ENCODE measurements at regions not wholly inside any gene's neighbourhood (a gene's known extent, or its start where the extent isn't known, plus 50 kb on each side); places are given as distances from the start of the nearest gene placed in this dataset.
"Not testable (repeated sequence)": the region's sequence is repeated elsewhere in the genome, so short reads cannot be mapped to it uniquely, and the experiment has no call there.

GRCh38 chr12:47312147-47312546 lies 232.4 kb upstream of the AMIGO2 start:
- Histone ChIP-seq H3K9me3 (replicated peaks in 1 of 11) (0 out of 22 replicates have a peak, but pooled peaks cover 0 to under 1% (median 0%) of the 10 kb centered on the region in 11 experiments), H3K36me3 (no peaks in the 10 kb centered on the region), H3K9ac (no peak overlapping the region), H3K27ac (no peak overlapping the region), H3K4me3 (no peak overlapping the region), H3K4me1 (peaks cover 12 to 70% (median 24%) of the 10 kb centered on the region in 10 experiments), H3K4me2 (peak overlapping the region in 2 of 11 experiments; percentile 35 to 70; a peak in 1 of 22 replicates), H4K20me1 (no peaks in the 10 kb centered on the region), H3K27me3 (no peaks in the 10 kb centered on the region)
- TF ChIP-seq Cebpa-rat (IDR thresholded peaks at IDR 0.05), result no peak

- H3K4me2 ChIP-seq, result no peak overlapping the region
- no peak overlapping the region for H3K27ac ChIP-seq
- peak in 2 of 11 experiments; percentile 6 to 11; a peak in 1 of 22 replicates for TF ChIP-seq Cebpa-rat (IDR thresholded peaks at IDR 0.05)
- H4K20me1 ChIP-seq, result no peaks in the 10 kb centered on the region
- H3K9me3 ChIP-seq (replicated peaks in 1 of 11), result peaks cover under 1 to 6% (median 4%) of the 10 kb centered on the region in 11 experiments; a peak in 14 of 22 replicates
- H3K4me3 ChIP-seq, result no peak overlapping the region
- no peaks in the 10 kb centered on the region for H3K27me3 ChIP-seq
- no peak overlapping the region for H3K9ac ChIP-seq
- no peaks in the 10 kb centered on the region for H3K36me3 ChIP-seq
- peaks cover 11 to 68% (median 22%) of the 10 kb centered on the region in 10 experiments for H3K4me1 ChIP-seq
Observed at GRCh38 chr12:47311568-47311967, 231.8 kb upstream of the AMIGO2 start.

DNA sequence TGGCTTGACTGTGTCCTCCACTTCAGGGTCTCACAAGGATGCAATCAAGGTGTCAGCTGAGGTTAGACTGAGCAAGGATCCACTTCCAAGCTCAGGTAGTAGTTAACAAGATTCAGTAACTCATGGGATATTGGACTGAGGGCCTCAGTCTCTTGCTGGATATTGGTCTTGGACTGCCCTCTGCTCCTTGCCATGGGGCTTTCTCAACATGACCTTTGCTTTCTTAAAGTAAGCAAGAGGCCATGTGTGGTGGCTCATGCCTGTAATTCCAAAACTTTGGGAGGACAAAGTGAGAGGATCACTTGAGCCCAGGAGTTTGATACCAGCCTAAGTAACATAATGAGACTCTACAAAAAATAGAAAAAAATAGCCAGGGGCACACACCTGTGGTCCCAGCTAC lies 231.3 kb upstream of the AMIGO2 start:
- no peak for TF ChIP-seq Cebpa-rat (IDR thresholded peaks at IDR 0.05)
- no peak overlapping the region for H3K9ac ChIP-seq
- no peaks in the 10 kb centered on the region for H3K36me3 ChIP-seq
- no peaks in the 10 kb centered on the region for H4K20me1 ChIP-seq
- H3K27me3 ChIP-seq, result no peaks in the 10 kb centered on the region
- H3K27ac ChIP-seq, result no peak overlapping the region
- H3K4me3 ChIP-seq, result no peak overlapping the region
- peaks cover 10 to 63% (median 20%) of the 10 kb centered on the region in 10 experiments for H3K4me1 ChIP-seq
- peaks cover 6 to 11% (median 10%) of the 10 kb centered on the region in 11 experiments; a peak in 17 of 22 replicates for H3K9me3 ChIP-seq (replicated peaks in 1 of 11)
- H3K4me2 ChIP-seq, result no peak overlapping the region

GRCh38 chr12:47308672-47309071 lies 228.9 kb upstream of the AMIGO2 start:
- no peak for TF ChIP-seq Cebpa-rat (IDR thresholded peaks at IDR 0.05)
- no peaks in the 10 kb centered on the region for H3K36me3 ChIP-seq
- no peak overlapping the region for H3K4me2 ChIP-seq
- no peak overlapping the region for H3K27ac ChIP-seq
- no peaks in the 10 kb centered on the region for H4K20me1 ChIP-seq
- H3K27me3 ChIP-seq, result no peaks in the 10 kb centered on the region
- no peak overlapping the region for H3K9ac ChIP-seq
- no peak overlapping the region for H3K4me3 ChIP-seq
- peaks cover 9 to 20% (median 15%) of the 10 kb centered on the region in 11 experiments; a peak in 17 of 22 replicates for H3K9me3 ChIP-seq (replicated peaks in 1 of 11)
- peaks cover 10 to 41% (median 20%) of the 10 kb centered on the region in 10 experiments for H3K4me1 ChIP-seq

DNA sequence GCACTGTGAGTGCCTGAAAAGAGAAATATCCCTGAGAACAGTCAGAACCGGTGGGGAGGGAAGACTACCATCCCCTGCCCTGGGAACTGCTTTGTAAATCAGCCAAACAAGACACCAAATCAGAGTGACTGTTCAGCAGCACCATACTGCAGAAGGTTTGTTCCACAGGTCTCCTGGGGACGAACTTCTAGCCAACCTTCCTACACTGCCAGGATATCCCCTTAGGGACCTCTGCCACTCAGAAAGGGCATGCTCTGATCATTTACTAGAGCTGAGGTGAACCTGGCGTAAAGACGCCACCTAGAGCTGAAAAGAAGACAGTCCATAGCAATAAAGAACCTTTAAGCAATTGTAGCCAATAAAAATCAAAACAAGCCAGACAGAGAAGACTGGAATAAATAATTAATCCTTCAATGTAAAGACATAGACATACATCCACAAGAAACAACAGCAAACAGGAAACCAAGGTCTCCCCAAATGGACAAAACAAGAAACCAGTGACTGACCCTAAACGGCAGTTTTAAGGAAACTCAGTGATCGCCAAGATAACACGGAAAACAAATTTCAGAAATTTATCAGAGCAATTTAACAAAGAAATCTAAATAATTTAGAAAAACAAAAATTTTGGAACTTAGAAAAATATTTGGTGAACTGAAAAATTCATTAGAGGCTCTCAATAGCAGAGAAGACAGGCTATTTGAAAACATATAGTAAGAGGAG lies 228.1 kb upstream of the AMIGO2 start:
- no peak for TF ChIP-seq Cebpa-rat (IDR thresholded peaks at IDR 0.05)
- Histone ChIP-seq H3K4me3 (no peak overlapping the region), H3K4me1 (peaks cover 10 to 33% (median 14%) of the 10 kb centered on the region in 10 experiments), H4K20me1 (no peaks in the 10 kb centered on the region), H3K4me2 (peak overlapping the region; percentile 33 to 71 (median 49)), H3K27me3 (no peaks in the 10 kb centered on the region), H3K9me3 (replicated peaks in 1 of 11) (peaks cover 9 to 20% (median 15%) of the 10 kb centered on the region in 11 experiments; a peak in 17 of 22 replicates), H3K36me3 (no peaks in the 10 kb centered on the region), H3K27ac (no peak overlapping the region; a peak in 1 of 22 replicates), H3K9ac (peak overlapping the region in 1 of 11 experiments; percentile 29; a peak in 1 of 22 replicates)

GRCh38 chr12:47306773-47307679 lies 227.3 kb upstream of the AMIGO2 start:
- Histone ChIP-seq H3K4me2 (peak overlapping the region; percentile 33 to 71 (median 49)), H3K9me3 (replicated peaks in 1 of 11) (peaks cover 9 to 20% (median 15%) of the 10 kb centered on the region in 11 experiments; a peak in 17 of 22 replicates), H3K9ac (peak overlapping the region in 1 of 11 experiments; percentile 29; a peak in 1 of 22 replicates), H3K4me1 (peaks cover 9 to 27% (median 12%) of the 10 kb centered on the region in 10 experiments)
- not testable (repeated sequence) for H3K27me3 ChIP-seq, H3K36me3 ChIP-seq, H3K27ac ChIP-seq, H3K4me3 ChIP-seq, H4K20me1 ChIP-seq

DNA sequence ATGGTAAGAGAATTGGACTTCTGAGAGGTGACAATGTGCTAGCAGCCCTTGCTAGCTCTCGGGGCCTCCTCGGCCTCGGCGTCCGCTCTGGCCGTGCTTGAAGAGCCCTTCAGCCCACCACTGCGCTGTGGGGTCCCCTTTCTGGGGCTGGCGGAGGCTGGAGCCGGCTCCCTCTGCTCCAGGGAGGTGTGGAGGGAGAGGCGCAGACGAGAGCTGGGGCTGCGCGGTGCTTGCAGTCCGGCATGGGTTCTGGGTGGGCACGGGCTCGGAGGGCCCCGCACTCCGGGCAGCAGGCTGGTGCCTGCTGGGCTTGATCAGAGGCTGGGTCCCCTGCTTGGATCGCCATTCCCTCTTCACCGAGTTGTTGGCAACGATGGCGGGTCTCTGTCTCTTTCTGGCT lies 226.4 kb upstream of the AMIGO2 start:
- H3K9me3 ChIP-seq (replicated peaks in 1 of 11), result peaks cover 9 to 20% (median 15%) of the 10 kb centered on the region in 11 experiments; a peak in 17 of 22 replicates
- no peak overlapping the region for H3K27ac ChIP-seq
- no peak overlapping the region for H3K4me2 ChIP-seq
- peaks cover 9 to 27% (median 12%) of the 10 kb centered on the region in 10 experiments for H3K4me1 ChIP-seq
- no peaks in the 10 kb centered on the region for H4K20me1 ChIP-seq
- TF ChIP-seq Cebpa-rat (IDR thresholded peaks at IDR 0.05), result no peak
- no peaks in the 10 kb centered on the region for H3K27me3 ChIP-seq
- H3K36me3 ChIP-seq, result no peaks in the 10 kb centered on the region
- H3K9ac ChIP-seq, result no peak overlapping the region
- H3K4me3 ChIP-seq, result no peak overlapping the region

GRCh38 chr12:47305464-47305863 lies 225.7 kb upstream of the AMIGO2 start:
- Histone ChIP-seq H3K9me3 (replicated peaks in 1 of 11) (peaks cover 9 to 20% (median 15%) of the 10 kb centered on the region in 11 experiments; a peak in 17 of 22 replicates), H3K4me2 (no peak overlapping the region), H4K20me1 (no peaks in the 10 kb centered on the region), H3K4me3 (no peak overlapping the region), H3K9ac (no peak overlapping the region), H3K27ac (no peak overlapping the region), H3K36me3 (no peaks in the 10 kb centered on the region), H3K4me1 (peaks cover 9 to 27% (median 12%) of the 10 kb centered on the region in 10 experiments), H3K27me3 (no peaks in the 10 kb centered on the region)
- no peak for TF ChIP-seq Cebpa-rat (IDR thresholded peaks at IDR 0.05)

Data from BLaER1 treated with 17β-estradiol and CSF1 and Interleukin-3, amounts not matched to agents 10 nM and 100 nM (cell line).